Cardiac fibroblast (primary cell): ENCODE measurements at regions not wholly inside any gene's neighbourhood (a gene's known extent, or its start where the extent isn't known, plus 50 kb on each side); places are given as distances from the start of the nearest gene placed in this dataset.

Experiments
- DNase-seq, 2 donors: peaks; one replicate each; pipeline versions ENCODE4 v3.0.0 to v3.0.0-alpha.2; 2010; ENCODE audit warnings: low read depth in 2 of 2
- H3K4me3 ChIP-seq, 2 donors: replicated peaks in 1 of 2; 1 replicate in 1 of 2; 2 replicates in 1 of 2; pipeline ENCODE4 v1.5.1; 2011; ENCODE audit warnings: low read depth in 2 of 2, low read length in 2 of 2, mild to moderate bottlenecking in 2 of 2, moderate library complexity in 1 of 2
- CTCF ChIP-seq: IDR thresholded peaks from one replicate; pipeline ENCODE4 v1.5.1; 2011; ENCODE audit warnings: low read depth, mild to moderate bottlenecking, low read length, inconsistent platforms

DNA sequence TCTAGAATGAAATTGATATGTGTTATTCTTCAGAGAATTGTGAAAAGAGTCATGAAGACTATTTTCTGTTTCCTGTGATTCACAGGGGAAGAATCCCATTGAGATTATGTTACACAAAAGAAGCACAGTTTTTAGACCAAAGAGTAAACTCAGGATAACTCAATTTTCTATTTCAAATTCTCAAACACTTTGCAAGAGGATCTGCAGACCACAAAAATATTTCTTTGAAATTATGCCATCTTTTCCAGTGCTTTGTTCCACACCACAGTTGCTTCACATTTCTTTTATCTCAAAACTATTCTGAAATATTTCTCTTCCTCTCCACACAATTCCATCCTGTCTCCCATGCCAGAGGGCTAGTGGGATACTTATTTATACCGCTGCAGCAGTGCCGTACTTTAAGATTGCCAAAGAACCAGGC lies 188.9 kb upstream of the FOXG1 start:
- no peak for TF ChIP-seq CTCF
- H3K4me3 ChIP-seq, result peak overlapping the region; percentile 18 to 48
- DNase-seq, result peak; percentile 80 to 83

DNA sequence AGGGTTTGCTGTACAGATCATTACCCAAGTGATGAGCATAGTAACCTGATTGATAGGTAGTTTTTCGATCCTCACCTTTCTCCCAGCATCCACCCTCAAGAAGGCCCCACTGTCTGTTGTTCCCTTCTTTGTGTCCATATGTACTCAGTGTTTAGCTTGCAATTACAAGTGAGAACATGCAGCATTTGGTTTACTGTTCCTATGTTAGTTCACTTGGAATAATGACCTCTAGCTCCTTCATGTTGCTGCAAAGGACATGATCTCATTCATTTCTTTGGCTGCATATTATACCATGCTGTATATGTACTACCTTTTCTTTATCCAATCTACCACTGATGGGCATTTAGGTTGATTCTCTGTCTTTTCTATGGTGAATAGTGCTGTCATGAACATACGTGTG lies 181.6 kb upstream of the FOXG1 start:
- TF ChIP-seq CTCF, result no peak
- DNase-seq, result no peak
- no peak overlapping the region for H3K4me3 ChIP-seq

DNA sequence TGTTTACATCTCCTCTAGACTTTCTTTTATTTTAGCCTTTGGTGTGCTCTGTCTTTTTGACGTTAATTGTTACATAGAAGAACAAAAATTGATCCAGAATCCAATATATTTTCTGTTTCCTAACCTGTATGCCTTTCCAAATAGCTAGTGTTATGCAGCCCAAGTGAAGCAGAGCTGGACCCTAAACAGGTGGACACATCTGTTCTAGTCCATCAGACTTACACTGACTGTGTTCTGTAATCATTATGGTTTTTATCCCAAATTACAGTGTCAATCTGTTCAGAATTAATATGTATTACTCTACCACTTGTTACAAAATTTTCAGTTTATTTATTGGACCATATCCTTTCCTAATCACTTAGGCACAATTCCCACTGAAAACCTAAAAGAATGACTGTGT lies 176.8 kb upstream of the FOXG1 start:
- no peak for DNase-seq
- no peak for TF ChIP-seq CTCF
- no peak overlapping the region for H3K4me3 ChIP-seq

- no peak for TF ChIP-seq CTCF
- peak; percentile 54 to 72 for DNase-seq
- no peak overlapping the region for H3K4me3 ChIP-seq
These were observed 170.2 kb upstream of the FOXG1 start for GRCh38 chr14:28596391-28596790.

- no peak overlapping the region for H3K4me3 ChIP-seq
- TF ChIP-seq CTCF, result no peak
- DNase-seq, result no peak
These were observed 167.4 kb upstream of the FOXG1 start for GRCh38 chr14:28599191-28599590.

DNA sequence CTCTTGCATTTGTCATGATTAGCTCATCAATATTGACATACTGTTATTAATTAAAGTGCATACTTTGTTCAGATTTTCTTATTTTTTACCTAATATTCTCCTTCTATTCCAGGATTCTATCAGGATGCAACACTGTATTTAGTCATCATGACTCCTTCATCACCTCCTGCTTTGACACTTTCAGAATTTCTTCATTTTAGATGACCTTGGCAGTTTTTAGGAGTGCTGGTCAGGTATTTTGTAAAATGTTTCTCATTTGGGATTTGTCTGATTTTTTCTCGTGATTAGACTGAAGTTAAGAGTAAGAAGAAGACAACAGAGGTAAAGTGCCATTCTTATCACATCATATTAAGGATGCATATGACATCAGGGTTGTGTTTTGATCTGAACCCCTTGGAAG lies 167.0 kb upstream of the FOXG1 start:
- H3K4me3 ChIP-seq, result no peak overlapping the region
- TF ChIP-seq CTCF, result no peak
- no peak for DNase-seq

DNA sequence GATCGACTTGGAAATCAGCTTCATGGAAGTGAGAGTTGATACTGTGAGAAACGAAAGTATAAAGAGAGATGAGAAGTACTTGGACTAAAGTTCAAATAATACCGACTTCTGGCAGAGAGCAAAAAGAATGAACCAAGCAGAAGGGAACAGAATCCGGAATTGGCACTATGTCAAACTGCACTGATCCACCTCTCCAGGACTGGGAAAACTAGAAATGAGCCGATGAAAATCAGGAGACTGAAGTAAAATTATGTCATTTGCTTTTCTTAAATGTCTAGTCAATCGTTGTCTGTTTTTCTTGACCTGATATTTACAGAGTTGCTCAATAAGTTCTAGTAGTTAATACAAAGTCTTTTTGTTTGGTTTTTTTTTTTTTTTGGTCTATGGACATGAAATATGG lies 163.0 kb upstream of the FOXG1 start:
- H3K4me3 ChIP-seq, result no peak overlapping the region
- no peak for TF ChIP-seq CTCF
- DNase-seq, result peak; percentile 33 to 48
